GM12801 (cell line): ENCODE measurements at regions not wholly inside any gene's neighbourhood (a gene's known extent, or its start where the extent isn't known, plus 50 kb on each side); places are given as distances from the start of the nearest gene placed in this dataset.

Experiments
- CTCF ChIP-seq: IDR thresholded peaks from one replicate; pipeline ENCODE4 v1.5.1; 2011; ENCODE audit warnings: control low read depth; ENCODE audit not compliant: insufficient read length; ENCODE audit errors: extremely low read depth

GRCh38 chr3:66803721-66804695, 194.1 kb upstream of the KBTBD8 start:
- TF ChIP-seq CTCF, result no peak

GRCh38 chr3:66808891-66809594, 189.1 kb upstream of the KBTBD8 start:
- TF ChIP-seq CTCF, result no peak

- TF ChIP-seq CTCF, result no peak
Measured at GRCh38 chr3:66809595-66809958, 188.5 kb upstream of the KBTBD8 start.

GRCh38 chr3:66812136-66812535, 186.0 kb upstream of the KBTBD8 start:
- TF ChIP-seq CTCF, result no peak

- no peak for TF ChIP-seq CTCF
Measured at GRCh38 chr3:66812741-66813140, 185.4 kb upstream of the KBTBD8 start.

GRCh38 chr3:66816090-66816761, 181.9 kb upstream of the KBTBD8 start:
- TF ChIP-seq CTCF, result no peak

- no peak for TF ChIP-seq CTCF
Measured at GRCh38 chr3:66817951-66818557, 180.1 kb upstream of the KBTBD8 start.
